Left lung (tissue), 4 donors: ENCODE measurements at regions not wholly inside any gene's neighbourhood (a gene's known extent, or its start where the extent isn't known, plus 50 kb on each side); places are given as distances from the start of the nearest gene placed in this dataset.

Experiments
- ATAC-seq: fragments of 200-7000 bp; cut with Tn5 transposase; one replicate; pipeline ENCODE4 v1.9.1; 2020; ENCODE audit warnings: moderate library complexity
- DNase-seq, 4 donors: peaks; one replicate each; pipeline ENCODE4 v3.0.0-alpha.2; 2013 to 2020
- H3K27ac ChIP-seq, 2 donors: fragments of 200-600 bp; sonication (generic) in 1 of 2; one replicate each; pipeline versions ENCODE4 v1.5.0 to v1.8.0; 2020 to 2021
- H3K27me3 ChIP-seq, 2 donors: fragments of 200-600 bp; sonication (generic) in 1 of 2; one replicate each; pipeline versions ENCODE4 v1.5.0 to v1.8.0; 2020 to 2021
- H3K36me3 ChIP-seq, 2 donors: fragments of 200-600 bp; sonication (generic) in 1 of 2; one replicate each; pipeline versions ENCODE4 v1.5.0 to v1.8.0; 2020 to 2021
- H3K4me1 ChIP-seq, 2 donors: fragments of 200-600 bp; one replicate each; pipeline ENCODE4 v1.8.0; 2021
- H3K4me3 ChIP-seq, 2 donors: fragments of 200-600 bp; sonication (generic) in 1 of 2; one replicate each; pipeline versions ENCODE4 v1.5.0 to v1.8.0; 2020 to 2021; ENCODE audit warnings: mild to moderate bottlenecking in 1 of 2
- H3K9me3 ChIP-seq, 2 donors: fragments of 200-600 bp; sonication (generic) in 1 of 2; one replicate each; pipeline versions ENCODE4 v1.5.0 to v1.8.0; 2020 to 2021
- CTCF ChIP-seq, 2 donors: fragments of 200-600 bp; sonication (generic) in 1 of 2; IDR thresholded peaks; one replicate each; pipeline versions ENCODE4 v1.5.0 to v1.8.0; 2021; ENCODE audit warnings: antibody characterized with exemption in 2 of 2
- intact Hi-C, 2 donors: fragments of 100-400 bp; cut with DNase I; formaldehyde crosslinking; loops; one replicate each; pipeline versions ENCODE4 v1.11.2 to v1.14.2; 2022
- donor health status: DM: no; HTN: yes; CAD: no.
- donor health status: DM: no; HTN: no; CAD: no.

DNA sequence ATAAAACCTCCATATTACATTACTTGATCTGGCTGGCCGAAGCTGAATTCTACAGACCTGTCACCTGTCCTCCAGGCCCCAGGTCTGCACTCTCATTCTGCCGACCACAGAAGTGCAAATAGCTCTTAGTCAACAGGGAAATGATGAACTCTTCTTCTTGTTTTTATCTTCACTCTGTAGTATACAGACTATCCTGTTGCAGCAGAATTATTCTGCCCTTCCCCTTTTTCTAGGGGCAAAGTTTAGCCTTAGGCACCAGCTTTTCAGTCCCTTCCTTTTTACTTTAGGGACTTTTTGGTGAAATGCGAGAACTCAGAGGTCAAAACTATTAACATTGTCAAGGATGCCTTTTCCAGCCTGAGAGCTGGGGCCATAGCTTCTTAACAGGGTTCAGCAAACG, 229.6 kb upstream of the EGLN3 start:
- H3K27ac ChIP-seq, result no peak overlapping the region
- H3K4me3 ChIP-seq, result no peak overlapping the region
- H3K4me1 ChIP-seq, result no peaks in the 10 kb centered on the region
- no peaks in the 10 kb centered on the region for H3K27me3 ChIP-seq
- no peak for TF ChIP-seq CTCF (IDR thresholded peaks at IDR 0.05)
- intact Hi-C loops, result no loop called here
- no peak for DNase-seq
- ATAC-seq, result no peak
- H3K36me3 ChIP-seq, result no peaks in the 10 kb centered on the region
- no peaks in the 10 kb centered on the region for H3K9me3 ChIP-seq

GRCh38 chr14:34179727-34180126, 228.9 kb upstream of the EGLN3 start:
- H3K4me3 ChIP-seq, result no peak overlapping the region
- ATAC-seq, result no peak
- no peaks in the 10 kb centered on the region for H3K27me3 ChIP-seq
- H3K27ac ChIP-seq, result no peak overlapping the region
- no peaks in the 10 kb centered on the region for H3K4me1 ChIP-seq
- intact Hi-C loops, result no loop called here
- H3K36me3 ChIP-seq, result no peaks in the 10 kb centered on the region
- no peak for TF ChIP-seq CTCF (IDR thresholded peaks at IDR 0.05)
- H3K9me3 ChIP-seq, result no peaks in the 10 kb centered on the region
- DNase-seq, result no peak

GRCh38 chr14:34177466-34177865, 226.6 kb upstream of the EGLN3 start:
- DNase-seq (no peak), ATAC-seq (no peak)
- Histone ChIP-seq H3K27me3 (no peaks in the 10 kb centered on the region), H3K36me3 (no peaks in the 10 kb centered on the region), H3K9me3 (no peaks in the 10 kb centered on the region), H3K4me1 (no peaks in the 10 kb centered on the region), H3K27ac (no peak overlapping the region), H3K4me3 (no peak overlapping the region)
- intact Hi-C loops, result no loop called here
- TF ChIP-seq CTCF (IDR thresholded peaks at IDR 0.05), result no peak

DNA sequence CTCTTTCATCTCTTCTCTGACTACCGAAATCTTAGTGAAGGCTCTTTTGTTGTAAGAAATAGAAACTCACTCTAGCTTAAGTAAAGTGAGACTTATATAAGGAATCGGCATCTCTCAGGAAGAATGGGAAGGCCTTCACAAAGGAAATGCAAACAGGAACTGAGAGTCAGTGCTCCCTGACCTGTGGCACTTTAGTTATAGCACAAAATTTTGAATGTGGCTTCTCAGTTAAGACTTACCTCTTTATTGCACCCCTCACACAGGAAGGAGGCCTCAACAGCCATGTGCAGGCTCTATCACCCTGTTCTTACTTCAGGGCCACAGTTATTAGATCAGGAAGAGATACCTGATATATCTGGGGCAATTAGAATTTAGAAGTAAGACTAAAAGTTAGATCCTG, 224.7 kb upstream of the EGLN3 start:
- no peak for DNase-seq
- intact Hi-C loops, result no loop called here
- H3K36me3 ChIP-seq, result no peaks in the 10 kb centered on the region
- H3K27me3 ChIP-seq, result peaks cover 0 to 3% of the 10 kb centered on the region in 2 donors
- no peak overlapping the region for H3K27ac ChIP-seq
- TF ChIP-seq CTCF (IDR thresholded peaks at IDR 0.05), result no peak
- H3K9me3 ChIP-seq, result no peaks in the 10 kb centered on the region
- no peak for ATAC-seq
- H3K4me1 ChIP-seq, result no peaks in the 10 kb centered on the region
- no peak overlapping the region for H3K4me3 ChIP-seq

- Histone ChIP-seq H3K9me3 (no peaks in the 10 kb centered on the region), H3K27ac (no peak overlapping the region), H3K4me1 (no peaks in the 10 kb centered on the region), H3K4me3 (no peak overlapping the region), H3K36me3 (no peaks in the 10 kb centered on the region), H3K27me3 (peaks cover 0 to 3% of the 10 kb centered on the region in 2 donors)
- DNase-seq (no peak), ATAC-seq (no peak)
- intact Hi-C loops, result no loop called here
- no peak for TF ChIP-seq CTCF (IDR thresholded peaks at IDR 0.05)
These were observed 224.1 kb upstream of the EGLN3 start for GRCh38 chr14:34174973-34175372.
